Hematopoietic multipotent progenitor cell treated with erythropoietin and hydrocortisone succinate and interleukin-3 and kit ligand, for 17 days (in vitro differentiated cells): ENCODE measurements at regions not wholly inside any gene's neighbourhood (a gene's known extent, or its start where the extent isn't known, plus 50 kb on each side); places are given as distances from the start of the nearest gene placed in this dataset.
A peak's percentile ranks its signal among the peaks of the same experiment; 100 is the strongest.
"Not testable (repeated sequence)": the region's sequence is repeated elsewhere in the genome, so short reads cannot be mapped to it uniquely, and the experiment has no call there.

Experiments used
- DNase-seq: peaks from one replicate; pipeline ENCODE4 v3.0.0-alpha.2; 2015; ENCODE audit warnings: low spot score

DNA sequence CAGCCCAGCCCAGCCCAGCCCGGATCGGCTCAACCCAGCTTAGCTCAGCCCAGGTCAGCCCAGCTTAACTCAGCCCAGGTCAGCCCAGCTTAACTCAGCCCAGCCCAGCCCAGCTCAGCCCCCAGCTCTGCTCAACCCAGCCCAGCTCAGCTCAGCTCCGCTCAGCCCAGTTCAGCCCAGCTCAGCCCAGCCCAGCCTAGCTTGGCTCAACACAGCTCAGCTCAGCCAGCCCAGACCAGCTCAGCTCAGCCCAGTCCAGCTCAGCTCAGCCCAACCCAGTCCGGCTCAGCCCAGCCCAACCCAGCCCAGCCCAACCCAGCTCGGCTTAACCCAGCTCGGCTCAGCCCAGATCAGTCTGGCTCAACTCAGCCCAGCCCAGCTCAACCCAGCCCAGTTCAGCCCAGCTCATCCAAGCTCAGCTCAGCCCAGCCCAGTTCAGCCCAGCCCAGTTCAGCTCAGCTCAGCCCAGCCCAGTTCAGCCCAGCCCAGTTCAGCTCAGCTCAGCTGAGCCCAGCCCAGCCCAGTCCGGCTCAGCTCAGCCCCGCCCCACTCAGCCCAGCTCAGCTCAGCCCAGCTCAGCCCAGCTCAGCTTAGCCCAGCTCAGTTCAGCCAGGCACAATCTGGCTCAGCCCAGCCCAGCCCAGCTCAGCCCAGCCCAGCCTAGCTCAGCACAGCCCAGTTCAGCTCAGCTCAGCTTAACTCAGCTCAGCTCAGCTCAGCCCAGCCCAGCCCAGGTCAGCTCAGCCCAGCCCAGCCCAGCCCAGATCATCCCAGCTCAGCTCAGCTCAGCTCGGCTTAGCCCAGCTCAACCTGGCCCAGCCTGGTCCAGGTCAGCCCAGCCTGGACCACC, 331.7 kb downstream of the TMEM121 start:
- peak; percentile 45 for DNase-seq

GRCh38 chr14:105858676-105859025, 332.3 kb downstream of the TMEM121 start:
- DNase-seq: no peak

GRCh38 chr14:105859073-105859716, 332.8 kb downstream of the TMEM121 start:
- not testable (repeated sequence) for DNase-seq

- DNase-seq: no peak
These were observed 333.6 kb downstream of the TMEM121 start for GRCh38 chr14:105859717-105860614.

DNA sequence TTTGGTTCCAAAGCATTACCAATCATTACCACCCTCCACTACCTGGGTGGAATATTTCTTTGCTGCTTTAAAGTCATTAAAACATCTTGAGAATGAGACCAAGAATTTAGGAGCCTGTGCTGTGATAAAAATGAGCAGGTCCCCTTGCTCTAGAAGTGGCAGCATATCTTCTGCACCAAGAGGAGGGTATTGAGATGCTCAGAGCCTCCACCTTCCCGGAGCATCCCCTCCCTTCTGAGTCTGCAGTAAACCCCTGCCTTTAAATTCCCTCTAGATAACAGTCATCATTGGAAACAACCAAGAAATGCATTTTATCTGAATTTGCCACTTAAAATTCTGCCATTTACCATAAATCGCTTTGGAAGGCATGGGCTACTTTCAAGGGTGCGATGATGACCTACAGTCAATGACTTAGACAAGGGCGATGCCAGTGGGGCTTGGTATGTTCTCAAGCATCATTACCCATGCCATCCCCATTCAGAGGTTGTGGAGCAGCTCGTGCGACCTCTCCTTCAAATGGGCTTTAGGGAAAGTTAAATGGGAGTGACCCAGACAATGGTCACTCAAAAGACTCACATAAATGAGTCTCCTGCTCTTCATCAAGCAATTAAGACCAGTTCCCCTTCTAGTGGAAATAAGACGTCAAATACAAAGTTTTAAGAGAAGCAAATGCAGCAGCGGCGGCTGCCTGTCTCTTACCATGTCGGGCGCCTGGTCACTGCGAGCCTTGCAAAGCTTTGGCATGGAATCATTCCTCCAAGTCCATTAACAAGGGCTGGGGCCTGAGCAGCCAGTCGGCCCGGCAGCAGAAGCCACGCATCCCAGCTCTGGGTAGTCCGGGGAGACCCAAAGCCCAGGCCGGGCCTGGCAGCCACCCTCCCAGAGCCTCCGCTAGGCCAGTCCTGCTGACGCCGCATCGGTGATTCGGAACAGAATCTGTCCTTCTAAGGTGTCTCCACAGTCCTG, 334.5 kb downstream of the TMEM121 start:
- no peak for DNase-seq

- no peak for DNase-seq
These were observed 335.6 kb downstream of the TMEM121 start for GRCh38 chr14:105861985-105862465.

DNA sequence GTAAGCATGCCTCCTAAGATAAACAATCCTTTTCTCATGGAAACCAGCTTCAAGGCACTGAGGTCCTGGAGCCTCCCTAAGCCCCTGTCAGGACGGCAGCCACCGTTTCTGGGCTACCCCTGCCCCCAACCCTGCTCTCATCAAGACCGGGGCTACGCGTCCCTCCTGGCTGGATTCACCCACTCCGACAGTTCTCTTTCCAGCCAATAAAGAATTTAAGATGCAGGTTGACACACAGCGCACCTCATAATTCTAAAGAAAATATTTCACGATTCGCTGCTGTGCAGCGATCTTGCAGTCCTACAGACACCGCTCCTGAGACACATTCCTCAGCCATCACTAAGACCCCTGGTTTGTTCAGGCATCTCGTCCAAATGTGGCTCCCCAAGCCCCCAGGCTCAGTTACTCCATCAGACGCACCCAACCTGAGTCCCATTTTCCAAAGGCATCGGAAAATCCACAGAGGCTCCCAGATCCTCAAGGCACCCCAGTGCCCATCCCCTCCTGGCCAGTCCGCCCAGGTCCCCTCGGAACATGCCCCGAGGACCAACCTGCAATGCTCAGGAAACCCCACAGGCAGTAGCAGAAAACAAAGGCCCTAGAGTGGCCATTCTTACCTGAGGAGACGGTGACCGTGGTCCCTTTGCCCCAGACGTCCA, 336.3 kb downstream of the TMEM121 start:
- no peak for DNase-seq

DNA sequence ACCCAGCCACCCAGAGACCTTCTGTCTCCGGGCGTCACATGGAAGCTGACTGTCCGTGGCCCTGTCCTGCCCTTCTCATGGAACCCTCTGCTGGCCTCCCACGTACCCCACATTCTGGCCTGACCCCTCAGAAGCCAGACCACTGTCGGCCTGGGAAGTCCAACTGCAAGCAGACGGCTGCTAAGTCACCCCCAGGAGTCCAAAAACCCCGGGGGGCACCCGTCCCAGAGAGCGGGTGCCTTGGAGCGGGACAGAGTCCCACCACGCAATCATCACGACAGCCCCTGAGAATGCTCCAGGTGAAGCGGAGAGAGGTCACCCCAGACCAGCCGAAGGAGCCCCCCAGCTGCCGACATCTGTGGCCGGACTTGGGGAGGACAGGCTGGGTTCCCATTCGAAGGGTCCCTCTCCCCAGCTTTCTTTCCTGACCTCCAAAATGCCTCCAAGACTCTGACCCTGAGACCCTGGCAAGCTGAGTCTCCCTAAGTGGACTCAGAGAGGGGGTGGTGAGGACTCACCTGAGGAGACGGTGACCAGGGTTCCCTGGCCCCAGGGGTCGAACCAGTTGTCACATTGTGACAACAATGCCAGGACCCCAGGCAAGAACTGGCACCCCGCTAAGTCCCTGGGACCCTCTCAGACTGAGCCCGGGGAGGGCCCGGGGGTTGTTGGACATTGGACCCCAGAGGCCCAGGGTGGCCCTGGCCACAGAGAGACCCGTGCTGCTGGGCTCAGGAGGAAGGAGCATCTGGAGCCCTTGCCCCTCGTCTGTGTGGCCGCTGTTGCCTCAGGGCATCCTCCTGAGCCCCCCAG, 337.1 kb downstream of the TMEM121 start:
- no peak for DNase-seq

DNA sequence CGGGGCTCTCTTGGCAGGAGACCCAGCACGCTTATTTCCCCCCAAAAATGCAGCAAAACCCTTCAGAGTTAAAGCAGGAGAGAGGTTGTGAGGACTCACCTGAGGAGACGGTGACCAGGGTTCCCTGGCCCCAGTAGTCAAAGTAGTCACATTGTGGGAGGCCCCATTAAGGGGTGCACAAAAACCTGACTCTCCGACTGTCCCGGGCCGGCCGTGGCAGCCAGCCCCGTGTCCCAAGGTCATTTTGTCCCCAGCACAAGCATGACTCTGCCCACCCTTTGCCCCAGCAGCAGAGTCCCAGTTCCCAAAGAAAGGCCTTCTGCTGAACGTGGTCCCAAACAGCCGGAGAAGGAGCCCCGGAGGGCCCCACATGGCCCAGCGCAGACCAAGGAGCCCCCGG, 337.7 kb downstream of the TMEM121 start:
- DNase-seq: no peak

- no peak for DNase-seq
These were observed 338.4 kb downstream of the TMEM121 start for GRCh38 chr14:105864651-105865265.

DNA sequence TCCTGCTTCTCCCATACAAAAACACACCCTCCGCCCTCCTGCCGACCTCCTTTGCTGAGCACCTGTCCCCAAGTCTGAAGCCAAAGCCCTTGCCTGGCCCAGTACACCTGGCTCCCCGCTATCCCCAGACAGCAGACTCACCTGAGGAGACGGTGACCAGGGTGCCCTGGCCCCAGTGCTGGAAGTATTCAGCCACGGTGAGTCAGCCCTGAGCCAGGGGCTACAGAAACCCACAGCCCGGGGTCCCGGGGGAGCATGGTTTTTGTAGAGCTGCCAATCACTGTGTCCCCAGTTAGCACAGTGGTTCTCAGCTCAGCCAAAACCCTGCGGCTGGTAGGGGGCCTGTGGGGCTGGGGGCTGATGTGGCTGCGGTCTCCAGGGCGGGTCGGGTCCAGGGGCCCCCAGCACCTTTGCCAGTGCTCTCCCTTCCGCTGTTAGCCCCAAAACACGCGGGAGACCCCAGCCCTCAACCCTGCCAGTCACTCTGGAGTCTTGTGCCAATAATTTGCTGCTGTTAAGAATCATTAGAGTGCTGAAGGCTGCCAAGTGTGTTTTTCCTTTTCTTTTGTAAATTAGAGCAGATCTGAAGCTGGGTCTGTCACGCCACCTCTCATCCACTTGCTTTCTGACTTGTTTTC, 339.0 kb downstream of the TMEM121 start:
- DNase-seq: no peak

DNA sequence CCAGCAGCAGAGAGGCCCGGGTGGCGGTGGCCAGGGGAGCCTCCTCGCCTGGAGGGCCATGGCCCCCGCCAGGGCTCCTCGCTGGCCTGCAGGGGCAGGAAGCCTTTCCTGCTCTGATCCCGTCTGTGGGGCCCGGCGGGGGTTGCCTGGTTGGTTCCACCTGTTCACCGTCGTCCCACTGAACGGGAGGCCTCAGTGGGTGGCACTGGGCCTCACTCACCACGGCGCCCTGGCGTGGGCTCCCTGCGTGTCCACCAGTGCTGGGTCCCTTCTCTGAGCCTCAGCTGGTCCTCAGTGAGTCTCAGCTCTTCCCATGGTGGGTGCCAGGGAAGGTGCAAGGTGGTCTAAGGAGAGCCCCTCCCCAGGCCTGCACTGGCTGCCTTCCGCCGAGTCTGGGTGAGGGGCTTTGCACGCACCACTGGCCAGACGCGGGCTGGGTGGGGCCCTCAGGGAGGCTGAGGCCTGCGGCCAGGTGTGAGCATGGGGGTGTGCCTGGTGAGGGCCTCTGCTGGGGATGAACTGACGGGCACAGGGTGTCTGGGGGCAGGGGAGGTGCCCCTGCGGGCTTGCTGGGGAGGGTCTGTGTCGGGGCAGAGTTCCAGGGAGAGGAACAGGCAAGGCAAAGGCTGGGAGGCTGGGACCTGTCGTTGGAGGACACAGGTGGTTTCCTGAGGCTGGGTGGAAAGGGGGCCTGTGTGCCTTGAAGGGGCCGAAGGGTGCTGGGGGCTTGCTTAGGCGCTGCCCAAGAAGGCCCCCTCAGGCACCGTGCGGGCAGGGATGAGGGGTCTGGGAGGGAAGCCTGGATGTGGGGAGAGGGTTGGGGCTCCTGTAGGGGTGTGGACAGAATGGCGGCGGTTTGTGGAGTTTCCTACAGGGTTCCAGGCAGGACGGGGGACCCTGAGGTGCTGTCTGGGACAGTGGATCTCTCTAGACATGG, 339.8 kb downstream of the TMEM121 start:
- DNase-seq: no peak

- DNase-seq: no peak
These were observed 340.5 kb downstream of the TMEM121 start for GRCh38 chr14:105866841-105867321.

DNA sequence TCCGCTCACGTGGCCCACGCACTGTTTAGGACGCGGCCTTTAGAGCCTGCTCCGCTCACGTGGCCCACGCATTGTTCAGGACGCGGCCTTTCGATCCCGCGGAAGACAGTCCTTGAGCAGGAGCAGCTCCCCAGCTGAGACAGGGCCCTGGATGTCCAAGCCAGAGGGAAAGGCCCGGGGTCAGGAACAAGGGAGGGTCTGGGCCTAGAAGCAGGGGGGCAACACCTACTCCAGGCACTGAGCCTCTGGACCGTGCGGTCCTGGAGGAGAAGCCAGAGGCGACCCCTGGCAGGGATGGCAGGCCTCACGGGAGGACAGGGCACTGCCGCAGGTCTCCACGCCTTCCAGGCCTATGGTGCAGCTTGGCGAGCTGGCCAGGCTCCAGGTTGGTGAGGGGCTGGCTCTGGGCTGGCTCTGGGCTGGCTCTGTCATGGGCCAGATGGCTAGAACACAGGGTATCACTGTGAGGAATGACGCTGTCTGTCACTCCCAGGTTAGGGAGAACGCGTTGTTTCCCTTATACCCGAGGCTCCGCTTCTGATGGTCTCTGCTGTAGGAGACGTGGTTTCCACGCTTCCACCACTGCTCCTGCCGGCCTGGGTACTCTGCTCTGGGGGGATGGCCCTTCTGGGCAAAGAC, 341.7 kb downstream of the TMEM121 start:
- no peak for DNase-seq

DNA sequence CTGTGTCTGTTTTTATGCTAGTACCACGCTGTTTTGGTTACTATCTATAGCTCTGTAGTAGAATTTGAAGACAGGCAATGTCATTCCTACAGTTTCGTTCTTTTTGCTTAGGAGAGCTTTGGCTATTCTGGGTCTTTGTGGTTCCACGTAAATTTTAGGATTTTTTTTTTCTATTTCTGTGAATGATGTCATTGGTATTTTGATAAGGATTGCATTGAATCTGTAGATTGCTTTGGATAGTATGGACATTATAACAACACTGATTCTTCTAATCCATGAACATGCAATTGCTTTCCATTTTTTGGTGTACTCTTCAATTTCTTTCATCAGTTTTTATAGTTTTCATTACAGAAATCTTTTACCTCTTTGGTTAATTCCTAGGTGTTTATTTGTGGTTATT, 345.2 kb downstream of the TMEM121 start:
- no peak for DNase-seq

DNA sequence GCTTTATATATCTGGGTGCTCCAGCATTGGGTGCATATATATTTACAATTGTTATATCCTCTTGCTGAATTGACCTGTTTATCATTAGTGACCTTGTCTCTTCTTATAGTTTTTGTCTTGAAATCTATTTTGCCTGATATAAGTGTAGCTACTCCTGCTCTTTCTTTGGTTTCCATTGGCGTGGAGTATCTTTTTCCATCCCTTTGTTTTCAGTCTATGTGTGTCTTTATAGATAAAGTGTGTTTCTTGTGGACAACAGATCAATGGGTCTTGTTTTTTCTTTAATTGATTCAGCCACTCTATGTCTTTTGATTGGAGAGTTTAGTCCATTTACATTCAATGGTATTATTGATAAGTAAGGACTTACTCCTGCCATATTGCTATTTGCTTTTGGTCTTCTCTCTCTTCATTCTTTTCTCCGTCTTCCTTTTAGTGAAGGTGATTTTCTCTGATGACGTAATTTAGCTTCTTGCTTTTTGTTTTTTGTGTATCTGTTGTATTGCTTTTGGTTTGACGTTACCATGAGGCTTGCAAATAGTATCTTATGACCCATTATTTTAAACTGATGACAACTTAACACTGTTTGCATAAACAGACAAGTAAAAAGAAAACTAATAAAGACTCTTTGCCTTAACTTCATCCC, 347.6 kb downstream of the TMEM121 start:
- DNase-seq: no peak

DNA sequence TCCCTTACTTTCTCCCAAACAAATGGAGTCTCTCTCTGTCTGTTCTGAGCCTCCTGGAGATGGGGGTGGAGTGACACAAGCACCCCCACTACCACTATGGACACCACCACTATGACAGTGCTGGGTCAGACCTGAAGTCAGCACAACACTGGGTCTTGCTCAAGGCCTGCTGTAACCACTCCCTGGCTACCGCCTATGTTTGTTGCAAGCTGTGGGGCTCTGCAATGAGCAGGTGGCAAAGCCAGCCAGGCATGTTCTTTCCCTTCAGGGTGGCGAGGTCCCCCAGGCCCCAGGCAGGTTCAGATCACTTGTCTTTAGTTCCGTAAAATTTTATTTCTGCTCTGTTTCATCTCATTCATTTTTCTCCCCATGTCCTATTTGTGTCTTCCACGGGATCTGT, 349.8 kb downstream of the TMEM121 start:
- DNase-seq: no peak
